Gastrocnemius medialis (tissue), 4 donors: ENCODE measurements at regions not wholly inside any gene's neighbourhood (a gene's known extent, or its start where the extent isn't known, plus 50 kb on each side); places are given as distances from the start of the nearest gene placed in this dataset.

Experiments
- POLR2A ChIP-seq, 2 donors: fragments of 450-650 bp; IDR thresholded peaks; one replicate each; pipeline ENCODE4 v1.6.1; 2017; ENCODE audit warnings: antibody characterized with exemption in 2 of 2, mild to moderate bottlenecking in 2 of 2, moderate library complexity in 2 of 2
- TF ChIP-seq, protein P1 (sequence below), 5 experiments: fragments of 450-650 bp in 3 of 5; fragments of 200-600 bp in 2 of 5; sonication (generic) in 2 of 5; IDR thresholded peaks in 4 of 5; conservative IDR thresholded peaks in 1 of 5; 1 replicate in 4 of 5; 2 replicates in 1 of 5; pipeline ENCODE4 v1.5.1; 2016 to 2019; ENCODE audit warnings: antibody characterized with exemption in 5 of 5, mild to moderate bottlenecking in 3 of 5, moderate library complexity in 3 of 5

DNA sequence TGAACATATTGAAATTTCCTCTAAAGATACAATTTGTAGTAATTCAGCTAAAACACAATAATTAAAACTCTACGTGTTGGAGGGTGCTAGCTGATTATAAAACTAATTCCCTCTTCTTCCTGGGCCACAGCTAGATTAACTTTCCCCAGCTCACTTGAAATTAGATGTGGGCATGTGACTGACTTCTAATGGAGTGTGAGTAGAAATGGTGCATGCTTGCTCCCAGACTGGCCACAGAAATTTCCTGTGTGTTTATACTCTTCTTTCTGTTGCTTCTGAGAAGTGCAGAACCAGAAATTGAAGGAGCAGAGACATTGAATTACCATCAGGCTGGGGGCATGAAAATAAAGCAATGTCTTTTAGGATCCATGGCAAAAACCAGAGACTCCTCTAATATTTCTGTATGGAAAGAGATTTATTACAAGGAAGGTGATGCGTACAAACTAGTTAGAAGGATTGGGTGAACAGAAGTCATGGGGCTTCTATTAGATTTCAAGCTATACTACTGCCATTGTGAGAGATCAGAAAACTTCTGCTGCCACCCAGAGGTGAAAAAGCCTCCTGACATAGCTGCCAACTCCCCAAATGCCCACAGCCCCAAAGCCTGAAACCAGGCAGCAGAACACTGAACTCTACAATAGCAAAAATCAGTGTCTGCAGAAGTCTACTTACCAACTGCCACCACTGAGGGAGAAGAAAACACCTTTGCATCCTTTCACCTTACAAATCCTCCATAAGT, 379.2 kb upstream of the MIR17HG start:
- TF ChIP-seq, protein P1, sequence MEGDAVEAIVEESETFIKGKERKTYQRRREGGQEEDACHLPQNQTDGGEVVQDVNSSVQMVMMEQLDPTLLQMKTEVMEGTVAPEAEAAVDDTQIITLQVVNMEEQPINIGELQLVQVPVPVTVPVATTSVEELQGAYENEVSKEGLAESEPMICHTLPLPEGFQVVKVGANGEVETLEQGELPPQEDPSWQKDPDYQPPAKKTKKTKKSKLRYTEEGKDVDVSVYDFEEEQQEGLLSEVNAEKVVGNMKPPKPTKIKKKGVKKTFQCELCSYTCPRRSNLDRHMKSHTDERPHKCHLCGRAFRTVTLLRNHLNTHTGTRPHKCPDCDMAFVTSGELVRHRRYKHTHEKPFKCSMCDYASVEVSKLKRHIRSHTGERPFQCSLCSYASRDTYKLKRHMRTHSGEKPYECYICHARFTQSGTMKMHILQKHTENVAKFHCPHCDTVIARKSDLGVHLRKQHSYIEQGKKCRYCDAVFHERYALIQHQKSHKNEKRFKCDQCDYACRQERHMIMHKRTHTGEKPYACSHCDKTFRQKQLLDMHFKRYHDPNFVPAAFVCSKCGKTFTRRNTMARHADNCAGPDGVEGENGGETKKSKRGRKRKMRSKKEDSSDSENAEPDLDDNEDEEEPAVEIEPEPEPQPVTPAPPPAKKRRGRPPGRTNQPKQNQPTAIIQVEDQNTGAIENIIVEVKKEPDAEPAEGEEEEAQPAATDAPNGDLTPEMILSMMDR (IDR thresholded peaks at IDR 0.05 in 4 of 5, conservative IDR thresholded peaks at IDR 0.05 in 1 of 5), result no peak
- no peak for TF ChIP-seq POLR2A (IDR thresholded peaks at IDR 0.05)
